Testis (tissue), 2 donors: ENCODE measurements at regions not wholly inside any gene's neighbourhood (a gene's known extent, or its start where the extent isn't known, plus 50 kb on each side); places are given as distances from the start of the nearest gene placed in this dataset.

Experiments
- POLR2A ChIP-seq: fragments of 450-650 bp; IDR thresholded peaks from one replicate; pipeline ENCODE4 v1.6.1; 2017; ENCODE audit warnings: antibody characterized with exemption, mild to moderate bottlenecking, moderate library complexity
- TF ChIP-seq, protein P1 (sequence below), 3 experiments: fragments of 450-650 bp in 2 of 3; fragments of 200-600 bp in 1 of 3; sonication (generic) in 1 of 3; IDR thresholded peaks; one replicate each; pipeline ENCODE4 v1.5.1; 2016 to 2019; ENCODE audit warnings: antibody characterized with exemption in 3 of 3, mild to moderate bottlenecking in 2 of 3, moderate library complexity in 1 of 3

DNA sequence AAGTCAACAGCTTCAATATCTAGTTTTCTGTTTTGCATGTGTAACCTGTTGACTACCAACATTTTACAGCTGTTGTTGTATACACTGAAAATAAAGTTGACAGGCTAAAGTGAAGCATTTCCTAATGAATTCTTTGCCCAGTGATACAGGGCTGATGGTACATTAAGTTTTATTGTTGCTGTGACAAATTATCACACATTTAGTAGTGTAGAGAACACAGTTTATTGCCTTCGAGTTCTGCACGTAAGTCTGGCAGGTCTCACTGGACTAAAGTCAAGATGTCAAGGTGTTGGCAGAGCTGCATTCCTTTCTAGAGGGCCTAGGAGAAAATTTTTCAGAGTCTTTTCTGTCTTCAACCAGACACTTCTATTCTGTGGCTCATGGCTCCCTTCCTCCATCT lies 184.2 kb downstream of the SLITRK6 start:
- TF ChIP-seq, protein P1, sequence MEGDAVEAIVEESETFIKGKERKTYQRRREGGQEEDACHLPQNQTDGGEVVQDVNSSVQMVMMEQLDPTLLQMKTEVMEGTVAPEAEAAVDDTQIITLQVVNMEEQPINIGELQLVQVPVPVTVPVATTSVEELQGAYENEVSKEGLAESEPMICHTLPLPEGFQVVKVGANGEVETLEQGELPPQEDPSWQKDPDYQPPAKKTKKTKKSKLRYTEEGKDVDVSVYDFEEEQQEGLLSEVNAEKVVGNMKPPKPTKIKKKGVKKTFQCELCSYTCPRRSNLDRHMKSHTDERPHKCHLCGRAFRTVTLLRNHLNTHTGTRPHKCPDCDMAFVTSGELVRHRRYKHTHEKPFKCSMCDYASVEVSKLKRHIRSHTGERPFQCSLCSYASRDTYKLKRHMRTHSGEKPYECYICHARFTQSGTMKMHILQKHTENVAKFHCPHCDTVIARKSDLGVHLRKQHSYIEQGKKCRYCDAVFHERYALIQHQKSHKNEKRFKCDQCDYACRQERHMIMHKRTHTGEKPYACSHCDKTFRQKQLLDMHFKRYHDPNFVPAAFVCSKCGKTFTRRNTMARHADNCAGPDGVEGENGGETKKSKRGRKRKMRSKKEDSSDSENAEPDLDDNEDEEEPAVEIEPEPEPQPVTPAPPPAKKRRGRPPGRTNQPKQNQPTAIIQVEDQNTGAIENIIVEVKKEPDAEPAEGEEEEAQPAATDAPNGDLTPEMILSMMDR (IDR thresholded peaks at IDR 0.05): no peak
- no peak for TF ChIP-seq POLR2A
